HCT116 (cell line): ENCODE measurements at regions not wholly inside any gene's neighbourhood (a gene's known extent, or its start where the extent isn't known, plus 50 kb on each side); places are given as distances from the start of the nearest gene placed in this dataset.

Experiments
- ATAC-seq: fragments of 200-7000 bp; cut with Tn5 transposase; 2 replicates; pipeline ENCODE4 v1.9.1; 2020; ENCODE audit warnings: mild to moderate bottlenecking, moderate library complexity
- BruUV-seq: library from RNA; stranded (reverse); fragments of 400-500 nt; replicated peaks from 2 replicates; lab custom pipeline; 2021; lab: Mats Ljungman, UMichigan
- CTCF ChIA-PET: fragments of 300-600 bp; sonication (Branson Sonifier 250); formaldehyde crosslinking; loops from one replicate; lab custom pipeline; 2021; ENCODE audit warnings: antibody characterized with exemption; lab: Charles Lee
- POLR2A ChIA-PET: fragments of 300-600, 350-600 bp; sonication (Branson Sonifier 250); formaldehyde crosslinking; loops from one replicate; lab custom pipeline; 2021; ENCODE audit warnings: antibody characterized with exemption; lab: Charles Lee
- RAD21 ChIA-PET, 2 experiments: fragments of 300-600 bp; sonication (Branson Sonifier 250); formaldehyde crosslinking; loops; one replicate each; lab custom pipeline; 2023; ENCODE audit warnings: low total read pairs in 2 of 2; ENCODE audit not compliant: uncharacterized antibody in 2 of 2, unreplicated experiment in 2 of 2, low non-redundant PET in 1 of 2; lab: Charles Lee
- DNase-seq: peaks from one replicate; pipeline ENCODE4 v3.0.0-alpha.2; 2010; ENCODE audit warnings: low read depth, low spot score
- H2AFZ ChIP-seq: fragments of 200-600 bp; shearing (Covaris generic), sonication (generic); 2 replicates; pipeline ENCODE4 v1.6.1; 2017; ENCODE audit warnings: low read depth, mixed run types, mixed read lengths, antibody characterized with exemption, low read length; ENCODE audit not compliant: poor library complexity, severe bottlenecking
- H3K27ac ChIP-seq: 2 replicates; pipeline ENCODE4 v1.5.1; 2012; ENCODE audit warnings: low read depth, low read length
- H3K27me3 ChIP-seq: fragments of 200-600 bp; sonication (generic); 2 replicates; pipeline ENCODE4 v1.6.1; 2016; ENCODE audit warnings: mixed run types, low read length, mixed read lengths; ENCODE audit not compliant: insufficient read depth
- H3K36me3 ChIP-seq, 2 experiments: fragments of 200-500 bp in 1 of 2; fragments of 200-600 bp in 1 of 2; sonication (Bioruptor generic) in 1 of 2; sonication (generic) in 1 of 2; 2 replicates each; pipeline versions ENCODE4 v1.5.1 to v1.6.1; 2014 to 2016; ENCODE audit warnings: low read length in 2 of 2, inconsistent platforms in 1 of 2, mixed read lengths in 1 of 2, mixed run types in 1 of 2; ENCODE audit not compliant: insufficient read depth in 2 of 2, control insufficient read depth in 1 of 2
- H3K4me1 ChIP-seq, 2 experiments: fragments of 200-600 bp in 1 of 2; sonication (generic) in 1 of 2; 2 replicates each; pipeline versions ENCODE4 v1.5.1 to v1.6.1; 2012 to 2017; ENCODE audit warnings: low read length in 2 of 2, inconsistent platforms in 1 of 2, mild to moderate bottlenecking in 1 of 2, mixed read lengths in 1 of 2, mixed run types in 1 of 2, moderate library complexity in 1 of 2; ENCODE audit not compliant: insufficient read depth in 2 of 2, control insufficient read depth in 1 of 2
- H3K4me2 ChIP-seq: fragments of 200-600 bp; sonication (generic); 2 replicates; pipeline ENCODE4 v1.6.1; 2017; ENCODE audit warnings: mixed run types, low read length, mixed read lengths
- H3K4me3 ChIP-seq, 2 experiments: fragments of 200-600 bp in 1 of 2; sonication (generic) in 1 of 2; replicated peaks in 1 of 2; 2 replicates each; pipeline ENCODE4 v1.5.1; 2011 to 2016; ENCODE audit warnings: low read length in 2 of 2, control low read depth in 1 of 2, low read depth in 1 of 2, mild to moderate bottlenecking in 1 of 2, mixed read lengths in 1 of 2, mixed run types in 1 of 2
- H3K79me2 ChIP-seq: fragments of 200-600 bp; sonication (generic); 2 replicates; pipeline ENCODE4 v1.6.1; 2017; ENCODE audit warnings: mild to moderate bottlenecking, mixed run types, low read length, moderate library complexity, mixed read lengths; ENCODE audit not compliant: insufficient read depth
- H3K9ac ChIP-seq: fragments of 200-600 bp; sonication (generic); 2 replicates; pipeline ENCODE4 v1.6.1; 2016; ENCODE audit warnings: low read length, mixed read lengths
- H3K9me2 ChIP-seq: fragments of 200-600 bp; sonication (generic), shearing (Covaris generic); 2 replicates; pipeline ENCODE4 v1.6.1; 2017; ENCODE audit warnings: mixed run types, mild to moderate bottlenecking, moderate library complexity; ENCODE audit not compliant: insufficient read depth
- H3K9me3 ChIP-seq, 2 experiments: fragments of 200-500 bp in 1 of 2; fragments of 200-600 bp in 1 of 2; sonication (Bioruptor generic) in 1 of 2; sonication (generic) in 1 of 2; 2 replicates each; pipeline ENCODE4 v1.6.1; 2014 to 2017; ENCODE audit warnings: low read length in 2 of 2, mixed read lengths in 2 of 2, inconsistent platforms in 1 of 2, low read depth in 1 of 2, mild to moderate bottlenecking in 1 of 2, mixed run types in 1 of 2, moderate library complexity in 1 of 2; ENCODE audit not compliant: control insufficient read depth in 1 of 2, insufficient read depth in 1 of 2
- H4K20me1 ChIP-seq: fragments of 200-600 bp; sonication (generic), shearing (Covaris generic); 2 replicates; pipeline ENCODE4 v1.6.1; 2017; ENCODE audit warnings: mixed run types, mild to moderate bottlenecking, moderate library complexity; ENCODE audit not compliant: insufficient read depth
- ATF3 ChIP-seq: IDR thresholded peaks from 2 replicates; pipeline ENCODE4 v1.6.1; 2012
- CTCF ChIP-seq, 3 experiments: fragments of 200-600 bp in 1 of 3; sonication (generic) in 1 of 3; IDR thresholded peaks in 2 of 3; conservative IDR thresholded peaks in 1 of 3; 2 replicates each; pipeline ENCODE4 v1.5.1; 2012 to 2017; ENCODE audit warnings: low read depth in 2 of 3, low read length in 2 of 3, antibody characterized with exemption in 1 of 3, borderline replicate concordance in 1 of 3, control low read depth in 1 of 3, mild to moderate bottlenecking in 1 of 3, mixed read lengths in 1 of 3, mixed run types in 1 of 3, moderate library complexity in 1 of 3; ENCODE audit not compliant: insufficient read depth in 1 of 3
- JUND ChIP-seq: IDR thresholded peaks from 2 replicates; pipeline ENCODE4 v1.6.1; 2012
- SP1 ChIP-seq: IDR thresholded peaks from 2 replicates; pipeline ENCODE4 v1.6.1; 2012; ENCODE audit warnings: low read depth
- ZBTB33 ChIP-seq: IDR thresholded peaks from 2 replicates; pipeline ENCODE4 v1.6.1; 2011; ENCODE audit warnings: mild to moderate bottlenecking, low read length, moderate library complexity; ENCODE audit not compliant: insufficient replicate concordance; ENCODE audit errors: extremely low read depth
- ZNF274 ChIP-seq: fragments of 200-500 bp; sonication (Bioruptor generic); IDR thresholded peaks from 2 replicates; pipeline ENCODE4 v1.6.1; 2014; ENCODE audit warnings: mild to moderate bottlenecking, low read depth, low read length, inconsistent platforms
- intact Hi-C: fragments of 100-400 bp; cut with micrococcal nuclease; formaldehyde crosslinking; loops from 2 replicates; pipeline ENCODE4 v1.10.0; 2022

- TF ChIP-seq ATF3 = no peak
- no peak for TF ChIP-seq CTCF (IDR thresholded peaks at IDR 0.05 in 2 of 3, conservative IDR thresholded peaks at IDR 0.05 in 1 of 3; ENCODE audit: borderline replicate concordance in 1 of 3, insufficient read depth in 1 of 3, low read depth in 2 of 3, low read length in 2 of 3)
- no peak for TF ChIP-seq ZNF274
- TF ChIP-seq SP1 = no peak
- no peak for TF ChIP-seq JUND
- no peak for TF ChIP-seq ZBTB33
- Histone ChIP-seq H2AFZ (no peak overlapping the region), H3K9me3 (no peaks in the 10 kb centered on the region; a peak in 1 of 4 replicates), H3K27me3 (no peaks in the 10 kb centered on the region), H3K9me2 (no peaks in the 10 kb centered on the region), H3K36me3 (no peaks in the 10 kb centered on the region), H3K4me2 (no peak overlapping the region), H3K4me3 (no peak overlapping the region), H3K27ac (no peak overlapping the region), H4K20me1 (no peaks in the 10 kb centered on the region), H3K9ac (no peak overlapping the region), H3K79me2 (no peaks in the 10 kb centered on the region), H3K4me1 (no peaks in the 10 kb centered on the region)
- intact Hi-C loops = no loop called here
- RAD21 ChIA-PET = no interaction called here
- no TSS peak for BruUV-seq
- ATAC-seq (no peak), DNase-seq (no peak)
- CTCF ChIA-PET = no interaction called here
- POLR2A ChIA-PET = no interaction called here
Measured at GRCh38 chr2:38131676-38132075, 55.7 kb upstream of the CYP1B1 start.
